Ascending aorta (tissue), 2 donors: ENCODE measurements at regions not wholly inside any gene's neighbourhood (a gene's known extent, or its start where the extent isn't known, plus 50 kb on each side); places are given as distances from the start of the nearest gene placed in this dataset.

Experiments used
- DNase-seq, 2 donors: peaks; one replicate each; pipeline ENCODE4 v3.0.0-alpha.2; 2019; ENCODE audit warnings: low spot score in 2 of 2
- H3K27ac ChIP-seq, 2 donors: fragments of 200-600 bp; sonication (generic); one replicate each; pipeline ENCODE4 v1.5.1; 2016 to 2017; ENCODE audit warnings: mild to moderate bottlenecking in 1 of 2
- H3K27me3 ChIP-seq: fragments of 200-600 bp; sonication (generic); one replicate; pipeline ENCODE4 v1.5.1; 2017
- H3K36me3 ChIP-seq, 2 donors: fragments of 200-600 bp; sonication (generic); one replicate each; pipeline ENCODE4 v1.5.1; 2016
- H3K4me1 ChIP-seq, 2 donors: fragments of 200-600 bp; sonication (generic); one replicate each; pipeline ENCODE4 v1.5.1; 2016 to 2017; ENCODE audit warnings: mild to moderate bottlenecking in 1 of 2
- H3K4me3 ChIP-seq, 2 donors: fragments of 200-600 bp; sonication (generic); one replicate each; pipeline ENCODE4 v1.5.1; 2016 to 2017; ENCODE audit warnings: mild to moderate bottlenecking in 1 of 2
- H3K9me3 ChIP-seq, 2 donors: fragments of 200-600 bp; sonication (generic); one replicate each; pipeline ENCODE4 v1.5.1; 2016
- intact Hi-C: fragments of 100-400 bp; cut with DNase I; formaldehyde crosslinking; loops from one replicate; pipeline ENCODE4 v1.15.1; 2023
- TF ChIP-seq, protein P1 (sequence below), 3 experiments: fragments of 200-600 bp in 2 of 3; fragments of 450-650 bp in 1 of 3; sonication (generic) in 2 of 3; IDR thresholded peaks; one replicate each; pipeline ENCODE4 v1.5.1; 2016 to 2019; ENCODE audit warnings: antibody characterized with exemption in 3 of 3, mild to moderate bottlenecking in 1 of 3, moderate library complexity in 1 of 3

GRCh38 chr12:75738486-75738885 is 227.1 kb upstream of the KRR1 start:
- intact Hi-C loops: no loop called here
- Histone ChIP-seq H3K27ac (no peak overlapping the region), H3K9me3 (no peaks in the 10 kb centered on the region), H3K4me3 (no peak overlapping the region), H3K36me3 (no peaks in the 10 kb centered on the region), H3K4me1 (no peaks in the 10 kb centered on the region), H3K27me3 (no peaks in the 10 kb centered on the region)
- no peak for DNase-seq
- TF ChIP-seq, protein P1, sequence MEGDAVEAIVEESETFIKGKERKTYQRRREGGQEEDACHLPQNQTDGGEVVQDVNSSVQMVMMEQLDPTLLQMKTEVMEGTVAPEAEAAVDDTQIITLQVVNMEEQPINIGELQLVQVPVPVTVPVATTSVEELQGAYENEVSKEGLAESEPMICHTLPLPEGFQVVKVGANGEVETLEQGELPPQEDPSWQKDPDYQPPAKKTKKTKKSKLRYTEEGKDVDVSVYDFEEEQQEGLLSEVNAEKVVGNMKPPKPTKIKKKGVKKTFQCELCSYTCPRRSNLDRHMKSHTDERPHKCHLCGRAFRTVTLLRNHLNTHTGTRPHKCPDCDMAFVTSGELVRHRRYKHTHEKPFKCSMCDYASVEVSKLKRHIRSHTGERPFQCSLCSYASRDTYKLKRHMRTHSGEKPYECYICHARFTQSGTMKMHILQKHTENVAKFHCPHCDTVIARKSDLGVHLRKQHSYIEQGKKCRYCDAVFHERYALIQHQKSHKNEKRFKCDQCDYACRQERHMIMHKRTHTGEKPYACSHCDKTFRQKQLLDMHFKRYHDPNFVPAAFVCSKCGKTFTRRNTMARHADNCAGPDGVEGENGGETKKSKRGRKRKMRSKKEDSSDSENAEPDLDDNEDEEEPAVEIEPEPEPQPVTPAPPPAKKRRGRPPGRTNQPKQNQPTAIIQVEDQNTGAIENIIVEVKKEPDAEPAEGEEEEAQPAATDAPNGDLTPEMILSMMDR (IDR thresholded peaks at IDR 0.05): no peak

GRCh38 chr12:75735853-75736252 is 224.4 kb upstream of the KRR1 start:
- no peak for DNase-seq
- TF ChIP-seq, protein P1 (IDR thresholded peaks at IDR 0.05): no peak
- Histone ChIP-seq H3K9me3 (no peaks in the 10 kb centered on the region), H3K36me3 (no peaks in the 10 kb centered on the region), H3K27ac (no peak overlapping the region), H3K27me3 (no peaks in the 10 kb centered on the region), H3K4me1 (no peaks in the 10 kb centered on the region), H3K4me3 (no peak overlapping the region)
- intact Hi-C loops: no loop called here

- DNase-seq: no peak
- H3K4me1 ChIP-seq: no peaks in the 10 kb centered on the region
- TF ChIP-seq, protein P1 (IDR thresholded peaks at IDR 0.05): no peak
- no peaks in the 10 kb centered on the region for H3K9me3 ChIP-seq
- H3K27ac ChIP-seq: no peak overlapping the region
- no peak overlapping the region for H3K4me3 ChIP-seq
- intact Hi-C loops: no loop called here
- H3K36me3 ChIP-seq: no peaks in the 10 kb centered on the region
- no peaks in the 10 kb centered on the region for H3K27me3 ChIP-seq
These were observed 217.4 kb upstream of the KRR1 start for GRCh38 chr12:75728826-75729225.

GRCh38 chr12:75727577-75727976 is 216.2 kb upstream of the KRR1 start:
- no peak for DNase-seq
- intact Hi-C loops: no loop called here
- H3K4me3 ChIP-seq: no peak overlapping the region
- H3K9me3 ChIP-seq: no peaks in the 10 kb centered on the region
- no peaks in the 10 kb centered on the region for H3K27me3 ChIP-seq
- no peaks in the 10 kb centered on the region for H3K4me1 ChIP-seq
- TF ChIP-seq, protein P1 (IDR thresholded peaks at IDR 0.05): no peak
- H3K27ac ChIP-seq: no peak overlapping the region
- no peaks in the 10 kb centered on the region for H3K36me3 ChIP-seq

DNA sequence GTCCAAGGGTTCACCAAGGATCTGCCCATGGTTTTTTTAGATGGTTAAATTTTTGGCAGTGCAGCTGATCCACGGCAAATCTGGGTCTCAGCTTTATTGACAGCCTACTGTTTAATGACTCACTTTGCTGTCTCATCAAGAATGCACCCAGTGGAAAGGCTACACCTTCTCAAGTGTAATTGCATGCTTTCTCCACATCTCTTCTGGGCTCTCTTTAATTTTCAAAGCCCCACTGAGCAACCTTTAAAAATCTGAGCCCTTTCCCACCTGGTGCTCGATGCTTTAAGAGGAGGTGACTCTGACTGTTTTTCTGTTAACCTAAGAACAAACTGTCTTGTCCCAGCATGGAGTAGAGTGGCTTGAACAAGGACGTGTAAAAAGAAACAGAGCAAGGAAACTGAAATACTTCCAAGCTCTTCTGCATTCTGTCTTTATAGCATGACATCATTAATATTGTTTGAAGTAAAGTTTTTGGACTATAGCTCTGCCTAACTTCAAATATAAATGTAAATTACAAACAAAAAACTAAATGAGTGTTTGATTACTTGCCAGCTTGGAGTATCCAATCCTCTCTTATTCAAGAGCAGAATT is 214.2 kb upstream of the KRR1 start:
- no peaks in the 10 kb centered on the region for H3K9me3 ChIP-seq
- H3K27me3 ChIP-seq: no peaks in the 10 kb centered on the region
- intact Hi-C loops: no loop called here
- H3K27ac ChIP-seq: no peak overlapping the region
- no peak for DNase-seq
- H3K4me3 ChIP-seq: no peak overlapping the region
- H3K36me3 ChIP-seq: no peaks in the 10 kb centered on the region
- TF ChIP-seq, protein P1 (IDR thresholded peaks at IDR 0.05): no peak
- peaks cover 4% of the 10 kb centered on the region in 2 donors for H3K4me1 ChIP-seq

GRCh38 chr12:75724928-75725312 is 213.5 kb upstream of the KRR1 start:
- TF ChIP-seq, protein P1 (IDR thresholded peaks at IDR 0.05): no peak
- intact Hi-C loops: loop anchor here (5.0 kb wide), 1 partner anchor 307 kb away; the partner anchor contains the start of gene PHLDA1
- no peaks in the 10 kb centered on the region for H3K9me3 ChIP-seq
- DNase-seq: no peak
- H3K27ac ChIP-seq: no peak overlapping the region
- H3K27me3 ChIP-seq: no peaks in the 10 kb centered on the region
- no peak overlapping the region for H3K4me3 ChIP-seq
- H3K4me1 ChIP-seq: peaks cover 4% of the 10 kb centered on the region in 2 donors
- H3K36me3 ChIP-seq: no peaks in the 10 kb centered on the region
